Fibroblast of skin of scalp (primary cell): ENCODE measurements at regions not wholly inside any gene's neighbourhood (a gene's known extent, or its start where the extent isn't known, plus 50 kb on each side); places are given as distances from the start of the nearest gene placed in this dataset.
"Not testable (repeated sequence)": the region's sequence is repeated elsewhere in the genome, so short reads cannot be mapped to it uniquely, and the experiment has no call there.

Source experiments
- DNase-seq: peaks from one replicate; pipeline ENCODE4 v3.0.0-alpha.2; 2013

DNA sequence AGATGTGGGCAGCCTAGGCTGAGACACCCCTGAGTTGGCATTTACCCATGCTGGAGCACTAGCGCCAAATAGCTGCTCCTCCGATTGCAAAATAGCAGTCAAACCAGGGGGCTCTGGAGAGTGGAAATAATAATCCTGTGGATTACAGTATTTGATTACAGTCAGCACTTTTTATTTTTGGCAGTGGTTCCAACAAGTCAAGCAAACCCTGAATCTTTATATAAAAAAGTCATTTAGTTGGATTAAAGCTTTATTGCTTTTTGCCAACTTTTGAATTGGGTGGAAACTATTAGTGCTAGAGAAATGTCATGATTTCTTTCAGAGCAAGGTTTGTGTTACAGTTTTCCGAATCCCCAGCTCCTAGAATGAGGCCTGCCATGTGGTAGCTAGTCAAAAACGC is 99.3 kb upstream of the FAM20A start:
- no peak for DNase-seq

DNA sequence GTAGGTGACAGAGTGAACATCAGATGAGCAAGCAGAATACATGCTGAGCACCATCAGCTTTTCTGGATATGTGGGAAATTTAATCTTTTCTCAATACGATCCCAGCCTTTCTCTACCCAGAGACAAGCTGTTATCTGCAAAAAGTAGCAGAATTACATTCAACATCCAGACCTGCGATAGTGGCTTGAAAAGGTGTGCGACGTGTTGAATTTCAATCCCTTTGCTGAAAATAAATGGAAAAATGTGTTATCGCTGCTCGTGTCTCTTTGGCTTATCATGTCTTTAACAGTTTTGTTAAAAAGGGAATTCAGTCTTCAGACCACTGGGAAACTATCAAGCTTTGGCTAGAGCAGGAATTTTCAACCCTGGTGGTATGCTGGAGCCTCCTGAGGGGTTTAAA is 98.8 kb upstream of the FAM20A start:
- DNase-seq, result no peak

DNA sequence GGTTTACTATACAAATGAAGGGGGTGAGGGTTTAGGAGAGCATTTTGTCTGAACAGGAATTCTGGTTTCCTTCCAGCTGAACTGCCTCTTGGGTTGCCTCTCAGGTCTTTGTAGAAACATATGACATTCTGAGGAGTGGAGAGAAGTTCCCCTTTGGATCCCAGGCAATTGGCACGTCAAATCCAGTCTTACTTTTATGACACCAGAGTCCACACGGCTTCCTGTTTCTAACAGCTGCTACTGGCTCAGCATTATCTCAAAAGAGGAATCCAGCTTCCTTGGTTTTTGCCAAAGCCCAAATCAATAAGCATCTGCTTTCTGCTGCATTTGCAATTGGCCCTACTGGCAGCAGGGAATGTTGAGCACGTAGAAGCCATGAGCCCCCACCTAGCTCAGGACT is 97.6 kb upstream of the FAM20A start:
- no peak for DNase-seq

DNA sequence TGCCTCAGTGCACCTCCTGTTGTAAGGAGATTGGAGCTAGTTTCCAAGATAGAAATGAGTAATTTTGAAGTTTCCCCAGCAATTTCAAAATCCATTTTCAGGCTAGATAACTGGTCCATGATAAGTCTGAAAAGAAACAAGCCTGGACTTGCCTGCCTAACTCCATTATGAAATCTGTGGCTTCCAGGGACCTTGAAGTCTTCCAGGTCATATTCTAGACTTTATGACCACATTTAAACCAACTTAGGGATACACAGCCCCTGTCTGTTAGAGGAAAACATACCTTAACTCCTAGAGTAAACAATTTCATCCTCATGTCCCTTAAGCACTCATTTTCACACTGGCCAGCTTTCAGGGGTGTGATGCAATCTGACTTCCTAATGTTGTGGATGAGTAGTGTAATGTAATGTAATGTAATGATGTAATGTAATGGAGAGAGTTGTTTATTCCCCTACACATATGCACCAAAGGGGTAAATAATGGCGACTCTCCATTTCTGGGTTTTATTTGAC is 96.7 kb upstream of the FAM20A start:
- DNase-seq, result peak; percentile 67

DNA sequence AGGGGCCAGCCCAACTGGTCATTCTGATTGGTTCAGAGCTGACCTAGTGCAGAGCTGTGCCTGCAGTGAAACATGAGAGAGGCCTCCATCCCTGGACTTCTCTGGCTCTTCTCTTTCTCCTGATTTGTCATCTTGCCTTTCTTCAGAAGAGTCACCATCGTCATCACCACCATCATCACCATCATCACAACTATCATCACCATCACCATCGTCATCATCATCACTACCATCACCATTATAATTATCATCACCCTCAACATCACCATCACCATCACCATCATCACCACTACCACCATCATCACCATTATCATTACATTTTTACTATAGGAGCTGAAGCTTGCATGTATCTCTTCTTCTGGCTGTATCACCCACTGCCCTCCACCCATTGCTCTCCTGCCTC is 94.5 kb upstream of the FAM20A start:
- DNase-seq, result no peak

DNA sequence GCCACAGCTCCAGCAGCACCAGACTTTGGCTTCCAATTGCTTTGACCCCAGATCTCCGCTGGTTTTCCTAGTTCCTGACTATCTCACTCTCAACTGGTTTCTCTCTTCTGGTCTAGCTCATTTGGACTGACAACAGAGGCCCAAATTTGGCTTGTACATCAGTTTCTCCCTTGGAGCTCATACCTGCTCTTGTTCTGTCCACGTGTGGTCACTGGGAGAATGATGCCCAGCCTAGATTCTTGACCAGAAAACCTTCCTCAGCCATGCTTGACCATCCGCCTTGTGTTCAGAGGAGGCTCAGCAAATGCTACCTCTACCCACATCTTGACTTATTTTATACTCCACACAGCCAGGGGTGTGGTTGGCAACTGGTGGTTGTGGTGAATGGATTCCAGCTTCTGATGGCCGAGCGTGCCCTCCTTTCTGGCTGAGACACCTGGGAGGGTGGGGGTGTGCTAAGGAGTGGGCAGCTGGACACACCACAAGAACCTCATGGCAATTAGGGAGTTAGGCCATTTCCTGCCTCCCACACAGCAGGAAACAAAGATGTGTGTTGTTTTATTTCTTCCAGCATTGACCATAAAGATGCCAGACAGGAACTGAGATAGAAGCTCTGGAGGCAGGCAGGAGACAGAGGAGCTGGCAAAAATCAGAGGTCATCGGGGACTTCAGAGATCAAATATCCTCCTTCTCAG is 93.8 kb upstream of the FAM20A start:
- DNase-seq, result no peak

DNA sequence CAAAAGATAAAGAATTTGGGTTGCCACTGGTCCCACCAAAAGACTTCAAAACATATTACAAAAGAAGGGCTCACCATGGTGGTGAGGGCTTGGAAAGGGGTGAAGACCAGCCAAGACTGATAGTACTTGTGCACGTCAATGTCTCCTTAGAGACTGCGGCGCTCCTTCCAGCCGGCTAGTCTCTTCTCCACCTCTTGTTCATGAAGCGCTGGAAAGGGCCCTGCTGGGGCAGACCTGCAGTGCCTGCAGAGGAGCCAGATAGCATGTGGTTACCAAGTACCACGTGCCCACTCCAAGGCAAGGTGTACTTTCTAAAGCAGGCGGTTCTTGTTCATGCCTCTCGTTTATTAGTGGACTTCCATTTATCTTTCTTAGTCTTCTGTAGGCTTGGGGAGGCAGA is 92.7 kb upstream of the FAM20A start:
- no peak for DNase-seq

DNA sequence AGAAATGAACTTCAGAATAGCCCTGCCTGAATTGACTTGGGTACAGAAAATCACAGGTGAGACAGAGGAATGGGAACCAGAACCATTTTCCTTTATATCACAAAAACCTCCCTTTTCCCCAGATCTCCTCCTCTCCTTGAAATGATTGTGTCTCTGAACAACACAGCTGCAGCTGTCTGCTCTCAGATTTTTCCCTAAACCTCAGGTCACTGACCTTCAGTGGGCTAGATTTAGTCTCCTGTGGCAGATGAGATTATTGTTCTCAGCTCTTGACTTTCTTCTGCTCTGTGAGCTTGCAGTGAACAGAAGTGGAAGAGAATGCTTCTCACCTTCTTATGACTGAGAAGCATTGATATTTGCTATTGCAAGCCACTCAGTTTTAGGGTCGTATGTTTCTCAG is 92.3 kb upstream of the FAM20A start:
- no peak for DNase-seq

DNA sequence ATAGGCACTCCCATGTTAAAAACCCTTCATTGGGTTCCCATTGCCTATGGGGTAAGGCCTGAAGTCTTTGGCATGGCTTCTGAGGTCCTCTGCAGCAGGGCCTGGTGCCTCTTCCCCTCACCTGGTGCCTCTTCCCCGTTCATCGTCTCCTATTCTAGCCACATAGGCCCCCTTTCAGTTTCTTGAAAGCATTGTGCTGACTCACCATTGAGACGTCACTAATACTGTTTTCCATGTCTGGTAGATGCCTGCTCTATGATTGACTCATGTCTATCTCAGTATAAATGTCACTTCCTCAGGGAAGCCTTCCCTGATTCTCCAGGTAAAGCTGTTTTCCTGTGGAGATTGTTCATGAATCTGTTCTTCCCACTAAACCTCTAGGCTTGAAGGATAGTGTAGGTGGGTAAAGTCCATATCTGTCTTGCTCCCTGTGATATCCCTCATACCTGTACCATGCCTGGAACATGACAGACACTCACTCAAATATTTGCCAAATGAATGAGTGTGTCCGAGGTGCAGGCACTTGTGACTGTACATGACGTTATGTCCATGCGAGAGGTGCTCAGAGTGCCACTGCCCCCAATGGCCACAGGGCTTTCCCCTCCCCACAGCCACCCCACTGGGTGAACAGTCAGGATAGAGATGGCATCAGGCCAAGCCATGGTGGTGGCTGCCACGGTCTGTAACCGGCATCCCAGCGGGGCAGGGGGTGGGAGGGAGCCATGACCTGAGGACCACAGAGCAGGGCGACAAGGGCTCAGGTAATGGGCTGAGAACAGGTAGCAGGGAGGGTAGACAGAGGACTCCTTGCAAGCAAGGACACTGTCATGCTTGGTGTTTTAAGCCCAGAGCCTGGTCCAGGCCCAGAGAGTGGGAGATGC is 85.2 kb upstream of the FAM20A start:
- DNase-seq, result no peak

DNA sequence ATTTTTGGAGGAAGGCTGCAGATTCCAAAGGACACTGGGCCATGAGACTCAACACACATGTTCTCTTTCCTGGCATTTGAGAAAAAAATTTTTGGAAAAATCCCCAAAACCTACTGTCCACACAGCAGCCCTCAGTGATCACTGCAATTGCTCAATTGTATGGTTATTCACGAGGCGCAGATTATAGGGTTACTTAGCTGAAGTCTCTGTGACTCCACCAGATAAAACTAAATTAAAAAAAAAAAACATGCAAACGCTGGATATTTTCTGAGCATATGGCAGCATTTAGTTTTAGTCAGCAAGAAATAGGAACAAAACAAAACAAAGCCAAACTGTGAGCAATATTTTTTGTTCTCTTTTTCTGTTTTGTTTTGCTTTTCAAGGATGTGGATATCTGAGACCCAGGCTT is 83.8 kb upstream of the FAM20A start:
- no peak for DNase-seq

DNA sequence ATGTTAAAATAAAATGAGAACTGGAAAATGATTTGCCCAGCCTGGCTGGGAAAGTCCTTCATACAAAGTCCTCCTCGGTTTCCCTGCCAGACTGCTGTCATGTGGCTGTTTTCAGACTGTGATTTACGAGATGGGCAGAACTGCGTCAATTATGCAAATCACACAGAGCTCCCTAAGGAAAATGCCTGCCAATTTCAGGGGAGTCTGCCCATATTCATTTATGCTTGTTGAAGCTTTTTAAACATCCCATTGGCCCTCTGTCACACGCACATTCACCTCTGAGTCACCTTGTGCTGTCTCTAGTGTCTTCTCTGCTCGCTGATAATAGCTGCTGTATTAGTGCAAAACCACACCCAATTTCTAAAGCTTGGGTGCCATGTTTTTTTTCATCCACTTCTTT is 81.7 kb upstream of the FAM20A start:
- DNase-seq, result no peak

DNA sequence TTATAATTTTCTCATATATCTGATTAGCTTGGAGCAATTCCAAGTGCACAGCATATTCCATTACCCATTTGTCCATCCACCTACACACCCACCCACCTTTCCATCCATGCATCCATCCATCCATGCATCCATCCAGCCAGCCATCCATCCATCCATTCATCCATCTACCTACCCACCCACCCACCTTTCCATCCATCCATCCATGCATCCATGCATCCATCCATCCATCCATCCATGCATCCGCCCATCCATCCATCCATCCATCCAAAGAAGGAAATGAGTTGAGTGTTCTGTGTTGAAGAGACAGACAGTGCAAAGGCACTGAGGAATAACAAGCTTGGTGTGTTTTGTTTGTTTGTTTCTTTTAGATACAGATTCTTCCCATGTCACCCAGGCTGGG is 78.7 kb upstream of the FAM20A start:
- DNase-seq, result no peak

DNA sequence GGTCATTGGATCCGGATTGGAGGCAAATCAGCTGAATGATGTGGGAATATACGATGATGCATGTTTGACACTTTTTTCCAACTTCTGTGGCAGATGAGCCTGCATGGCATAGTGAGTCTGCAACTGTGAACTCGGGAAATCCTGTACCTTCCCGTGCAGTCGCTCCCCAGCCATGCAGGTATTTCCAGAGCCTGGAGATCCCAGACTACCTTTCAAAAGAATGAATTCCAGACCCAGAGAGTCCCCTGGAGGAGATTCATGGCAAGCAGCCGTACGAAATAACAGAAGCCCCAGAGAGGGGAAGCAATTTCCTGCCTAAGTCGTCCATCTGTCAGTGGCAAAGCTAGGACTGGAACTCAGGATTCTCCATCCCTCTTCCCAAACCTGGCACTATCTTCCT is 75.7 kb upstream of the FAM20A start:
- DNase-seq, result no peak

DNA sequence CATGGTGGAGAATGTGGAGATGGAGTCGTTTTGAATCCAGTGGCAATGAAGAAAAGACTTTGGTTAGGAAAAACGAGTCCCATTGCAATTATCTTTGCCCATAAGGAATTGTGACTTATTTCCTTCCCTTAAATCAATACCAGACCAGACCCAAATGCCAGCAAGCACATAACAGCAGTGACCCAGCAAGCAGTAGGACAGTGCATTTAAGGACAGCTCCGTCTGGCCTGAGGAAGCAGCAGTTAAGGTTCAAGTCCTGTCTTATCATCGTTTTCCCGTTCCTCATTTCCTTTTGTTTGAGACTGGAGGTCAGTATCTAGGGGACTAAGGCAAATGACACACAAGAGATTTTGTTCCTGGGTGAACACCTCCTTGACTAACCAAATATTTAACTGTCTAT is 74.6 kb upstream of the FAM20A start:
- no peak for DNase-seq

DNA sequence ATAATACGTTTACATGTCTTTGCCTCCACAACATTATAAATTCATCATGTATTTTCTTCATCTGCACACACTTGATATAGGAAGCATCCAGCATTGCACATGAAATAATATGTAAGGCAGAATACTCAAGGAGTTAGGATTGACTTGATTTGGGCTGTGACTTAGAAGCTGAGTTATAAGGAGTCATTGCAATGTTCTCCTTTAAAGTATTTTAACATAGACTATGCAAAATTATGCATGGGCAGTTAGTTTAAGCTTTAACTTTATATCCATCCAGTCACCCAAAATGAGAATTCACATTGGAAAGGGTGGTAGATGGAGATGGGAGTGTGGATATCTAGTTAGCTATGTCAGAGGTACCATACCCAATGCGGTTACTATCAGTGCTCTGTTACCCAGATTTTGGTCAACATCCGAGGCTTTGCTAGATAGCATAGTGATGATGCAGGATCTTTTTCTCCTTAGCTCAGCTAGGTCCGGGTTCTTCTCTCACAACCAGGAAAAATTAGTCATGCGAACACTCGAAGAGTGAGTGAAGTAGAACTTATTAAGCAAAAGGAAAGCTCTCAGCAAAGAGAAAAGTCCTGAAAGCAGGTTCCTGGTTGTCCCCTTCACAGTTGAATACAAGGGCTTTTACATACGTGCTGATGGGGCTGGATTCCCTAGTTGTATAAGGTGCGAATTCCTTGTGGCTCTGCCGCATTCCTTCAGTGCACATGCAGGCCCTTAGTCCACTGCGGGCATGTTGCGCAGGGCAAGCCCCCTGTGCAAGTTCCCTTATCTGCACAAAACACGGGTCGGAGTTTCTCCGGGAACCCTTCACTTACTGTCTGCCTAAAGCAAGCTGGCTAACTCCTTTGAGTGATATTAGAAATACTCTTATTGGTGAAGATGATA is 73.1 kb upstream of the FAM20A start:
- DNase-seq, result peak; percentile 4

DNA sequence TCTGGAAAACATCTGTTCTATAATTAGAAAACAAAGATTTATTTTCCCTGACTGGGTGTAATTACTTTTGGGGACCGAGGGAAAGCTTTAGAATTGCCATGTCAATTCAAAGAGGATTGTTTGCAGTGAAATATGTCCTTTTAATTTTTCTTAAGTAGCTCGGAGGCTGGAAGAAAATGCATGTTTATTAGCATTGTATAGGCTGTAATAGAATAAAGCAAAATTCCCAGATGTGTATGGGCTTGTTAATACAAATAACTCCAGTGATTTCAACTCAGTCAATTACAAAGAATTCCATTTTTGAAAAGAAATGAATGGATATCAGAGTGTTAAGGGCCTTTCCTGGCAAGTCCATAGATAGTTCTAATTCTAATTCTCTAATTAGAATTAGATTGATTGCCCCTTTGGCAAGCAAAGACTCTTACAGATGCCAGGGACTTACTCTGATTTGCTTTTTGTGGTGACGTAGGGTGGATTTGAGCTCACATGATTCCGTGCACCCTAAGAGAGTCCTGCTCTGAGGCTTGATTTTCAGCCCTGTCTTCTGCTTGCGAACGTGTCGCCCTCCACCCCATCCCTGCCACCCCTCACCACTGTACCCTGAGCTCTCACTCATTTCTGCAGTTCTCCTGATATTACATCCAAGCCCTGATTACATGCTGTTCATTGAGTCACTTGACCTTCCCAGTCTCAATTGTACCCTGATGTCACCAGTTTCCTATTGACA is 70.0 kb upstream of the FAM20A start:
- no peak for DNase-seq

DNA sequence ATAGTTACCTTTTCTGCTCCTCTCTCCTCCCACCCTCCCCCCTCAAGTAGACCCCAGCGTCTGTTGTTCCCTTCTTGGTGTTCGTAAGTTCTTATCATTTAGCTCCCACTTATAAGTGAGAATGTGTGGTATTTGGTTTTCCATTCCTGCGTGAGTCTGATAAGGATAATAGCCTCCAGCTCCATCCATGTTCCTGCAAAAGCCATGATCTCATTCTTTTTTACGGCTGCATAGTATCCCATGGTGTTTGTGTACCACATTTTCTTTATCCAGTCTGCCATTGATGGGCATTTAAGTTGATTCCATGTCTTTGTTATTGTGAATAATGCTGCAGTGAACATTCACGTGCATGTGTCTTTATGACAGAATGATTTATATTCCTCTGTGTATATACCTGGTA is 65.3 kb upstream of the FAM20A start:
- not testable (repeated sequence) for DNase-seq

DNA sequence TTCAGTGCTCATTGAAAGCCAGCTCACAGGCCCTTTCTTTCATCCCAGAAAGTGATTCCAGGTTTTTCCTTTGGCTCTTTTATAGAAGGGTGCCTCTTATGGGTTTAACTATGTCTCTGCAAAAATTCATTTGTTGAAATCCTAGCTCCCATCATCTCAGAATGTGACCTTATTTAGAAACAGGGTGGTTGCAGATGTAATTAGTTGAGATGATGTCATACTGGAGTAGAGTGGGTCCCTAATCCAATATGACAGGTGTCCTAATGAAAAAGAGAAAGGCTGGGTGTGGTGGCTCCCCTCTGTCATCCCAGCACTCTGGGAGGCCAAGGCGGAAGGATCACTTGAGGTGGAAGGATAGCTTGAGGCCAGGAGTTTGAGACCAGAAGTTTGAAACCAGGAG is 64.2 kb upstream of the FAM20A start:
- no peak for DNase-seq

DNA sequence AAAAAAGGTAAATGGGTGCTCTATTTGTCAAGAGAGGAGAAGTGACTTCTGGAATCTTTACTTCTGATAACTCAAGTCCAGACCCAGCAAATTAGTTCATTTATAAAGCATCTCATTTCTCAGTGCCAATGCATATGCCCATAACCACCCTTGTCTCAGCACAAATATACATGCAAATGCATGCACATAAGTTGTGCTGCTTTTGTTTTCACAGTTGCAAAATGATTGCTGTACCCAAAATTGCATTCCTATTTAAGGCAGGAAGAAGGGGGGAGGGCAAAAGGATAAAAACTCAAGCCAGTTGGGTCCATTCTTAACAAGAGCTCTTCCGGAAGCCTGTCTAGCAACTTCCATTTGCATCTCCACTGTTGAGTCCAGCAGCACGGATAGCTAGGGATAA is 61.3 kb upstream of the FAM20A start:
- DNase-seq, result no peak

DNA sequence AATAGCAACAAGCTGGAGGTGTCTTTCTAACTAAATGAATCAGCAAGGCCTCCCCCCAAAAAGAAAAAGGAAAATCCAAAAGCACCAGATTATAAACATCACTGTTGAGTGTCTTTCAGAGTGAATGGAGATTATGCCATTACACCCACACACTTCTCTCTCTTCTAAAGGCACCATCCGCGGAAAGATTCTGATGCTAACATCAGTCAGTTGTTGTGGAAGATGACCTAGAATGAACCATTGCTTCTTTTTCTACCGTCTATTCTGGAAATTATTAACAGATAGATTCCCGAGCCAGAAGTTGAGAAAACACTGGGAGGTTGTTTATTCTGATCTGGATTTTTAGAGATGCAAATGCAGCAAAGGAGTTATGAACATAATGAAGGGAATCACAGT is 60.9 kb upstream of the FAM20A start:
- DNase-seq, result no peak

DNA sequence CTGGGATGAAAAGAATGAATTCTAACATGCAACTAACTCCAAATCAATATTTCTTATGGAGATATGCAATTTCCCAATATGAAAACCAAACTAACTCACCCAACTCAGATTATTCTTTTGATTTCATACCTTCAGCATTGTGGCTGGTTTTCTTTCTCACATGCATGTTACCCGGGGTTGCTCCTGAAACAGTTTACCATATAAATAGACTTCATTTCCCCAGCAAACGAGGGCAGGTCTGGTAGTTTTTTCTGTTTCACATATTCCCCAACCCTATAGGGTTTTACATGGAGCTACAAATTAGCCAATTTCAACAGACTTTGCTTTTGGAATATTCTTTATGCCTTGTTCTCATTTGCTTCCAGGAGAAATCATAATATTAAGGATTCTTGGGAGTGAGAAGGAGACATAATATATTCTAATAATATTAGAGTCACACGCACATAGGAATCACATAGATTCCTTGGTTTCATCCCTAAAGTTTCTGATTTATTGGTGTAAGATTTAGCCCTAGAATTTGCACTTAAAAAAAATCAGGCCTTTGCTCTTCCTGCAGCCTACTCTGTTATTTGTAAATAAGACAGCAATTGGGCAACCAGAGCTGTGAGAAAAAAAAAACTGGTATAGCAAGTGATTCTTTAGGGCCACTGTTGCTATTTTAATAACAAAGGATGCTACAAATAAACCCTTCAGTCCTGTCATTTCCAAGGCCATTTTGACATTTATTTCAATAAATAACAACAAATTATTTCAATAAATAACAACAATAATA is 60.3 kb upstream of the FAM20A start:
- no peak for DNase-seq

DNA sequence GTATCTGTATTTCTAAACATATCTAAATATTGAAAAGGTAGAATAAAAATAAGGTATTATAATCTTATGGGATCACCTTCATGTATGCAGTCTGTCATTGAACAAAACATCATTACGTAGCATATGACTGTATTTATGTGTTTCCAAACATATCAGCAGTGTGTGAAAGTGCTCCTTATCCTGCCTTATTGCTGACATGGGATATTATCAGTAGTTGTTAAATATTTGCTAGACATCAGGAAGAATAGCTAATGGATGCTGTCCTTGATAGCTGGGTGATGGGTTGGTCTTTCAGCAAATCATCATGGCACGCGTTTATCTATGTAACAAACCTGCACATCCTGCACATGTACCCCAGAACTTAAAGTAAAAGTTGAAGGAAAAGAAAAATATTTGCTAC is 59.1 kb upstream of the FAM20A start:
- no peak for DNase-seq
